ENCODE measurements at regions not wholly inside any gene's neighbourhood (a gene's known extent, or its start where the extent isn't known, plus 50 kb on each side); places are given as distances from the start of the nearest gene placed in this dataset.

DNA sequence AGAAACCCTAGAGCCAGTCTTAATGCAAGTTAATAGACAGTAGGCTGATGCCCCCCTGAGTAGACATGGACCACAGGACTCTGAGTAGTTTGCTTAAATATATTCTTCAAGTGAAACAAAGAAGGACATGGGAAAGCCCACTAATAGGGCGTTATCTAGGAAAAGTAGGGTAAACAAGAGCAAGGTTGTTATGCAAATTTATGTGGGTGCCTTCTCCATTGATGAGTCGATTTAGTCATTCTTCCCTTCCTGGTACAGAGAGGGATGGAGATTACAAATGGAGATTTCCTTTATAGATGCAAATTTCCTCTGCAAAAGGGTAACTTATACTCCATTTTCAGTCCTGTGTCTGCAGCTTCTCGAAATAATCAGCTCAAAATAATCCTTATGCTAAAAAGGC is 262.0 kb downstream of the CD83 start:
- Histone ChIP-seq H3K4me3 (ENCODE audit: insufficient read depth in 1 of 2, low read depth in 1 of 2, low read length in 2 of 2) (no peak overlapping the region), H3K27me3 (ENCODE audit: control insufficient read depth in 1 of 2, insufficient read depth in 1 of 2, low read length in 2 of 2) (peaks cover 24 to 26% of the 10 kb centered on the region in 2 experiments), H3K9ac (ENCODE audit: low read length) (no peak overlapping the region), H3K27ac (ENCODE audit: low read length, poor library complexity, severe bottlenecking) (no peak overlapping the region), H3K18ac (ENCODE audit: low read depth in 1 of 2, low read length in 2 of 2) (no peak overlapping the region), H2BK120ac (ENCODE audit: low read depth, low read length) (no peak overlapping the region), H3K4ac (ENCODE audit: low read depth in 1 of 2, low read length in 2 of 2) (no peak overlapping the region), H3K79me1 (replicated peaks; ENCODE audit: low read length, poor library complexity, severe bottlenecking) (no peaks in the 10 kb centered on the region), H2BK12ac (ENCODE audit: low read length in 2 of 2) (no peak overlapping the region), H4K8ac (ENCODE audit: low read length) (no peak overlapping the region), H3K4me1 (ENCODE audit: control insufficient read depth, insufficient read depth, low read depth, low read length) (no peaks in the 10 kb centered on the region), H2BK15ac (ENCODE audit: low read depth, poor library complexity, severe bottlenecking) (no peak overlapping the region), H3K4me2 (ENCODE audit: low read length, poor library complexity, severe bottlenecking) (no peak overlapping the region), H3K23ac (ENCODE audit: low read length in 2 of 2) (no peak overlapping the region), H3K14ac (ENCODE audit: low read length in 2 of 2) (no peak overlapping the region), H2AK5ac (ENCODE audit: low read length, severe bottlenecking) (no peak overlapping the region), H3K36me3 (ENCODE audit: control insufficient read depth in 1 of 2, insufficient read depth in 2 of 2, low read depth in 1 of 2, low read length in 2 of 2) (no peaks in the 10 kb centered on the region), H2BK5ac (ENCODE audit: low read depth, low read length, poor library complexity, severe bottlenecking) (no peak overlapping the region), H3K9me3 (ENCODE audit: control insufficient read depth, low read length) (no peaks in the 10 kb centered on the region), H4K91ac (ENCODE audit: low read length) (no peak overlapping the region), H2AFZ (ENCODE audit: low read depth, low read length) (no peak overlapping the region)
- DNase-seq, result no peak
- 54% methylated on average over 3 of the region's 3 CpGs for WGBS

DNA sequence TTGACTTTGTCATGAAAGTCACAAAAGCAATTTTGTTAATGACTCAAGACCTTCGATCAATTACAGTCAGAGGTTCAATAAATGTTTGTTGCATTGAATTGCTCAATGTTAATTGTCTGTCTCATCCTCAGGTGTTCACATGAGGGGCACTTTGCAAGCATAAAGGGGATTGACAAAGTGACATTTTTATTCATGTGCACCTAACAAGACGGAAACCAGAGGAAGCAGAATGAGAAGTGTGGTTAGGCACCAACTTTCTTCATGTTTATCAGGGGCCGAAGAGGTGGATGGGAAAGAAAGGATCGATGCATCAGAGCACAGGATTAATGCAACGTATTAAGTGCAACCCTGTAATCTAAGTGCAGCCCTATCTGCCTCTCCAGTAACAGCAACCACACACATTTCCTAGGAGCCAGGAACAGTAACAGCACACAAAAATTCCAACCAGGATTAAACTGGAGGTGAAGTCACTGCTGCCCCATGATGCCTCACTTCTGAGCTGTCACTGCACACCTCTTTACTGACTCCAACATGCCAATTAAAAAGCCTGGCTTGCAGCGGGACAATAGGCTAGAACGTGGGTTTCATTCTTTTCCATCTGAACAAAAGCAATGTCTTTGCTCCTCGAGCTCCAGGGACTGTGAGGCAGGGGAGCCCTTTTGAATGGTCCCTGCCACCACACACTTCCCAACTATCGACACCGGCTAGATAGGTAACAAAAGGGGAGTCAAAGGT is 262.7 kb downstream of the CD83 start:
- Histone ChIP-seq H2BK5ac (ENCODE audit: low read depth, low read length, poor library complexity, severe bottlenecking) (no peak overlapping the region), H3K9me3 (ENCODE audit: control insufficient read depth, low read length) (no peaks in the 10 kb centered on the region), H3K18ac (ENCODE audit: low read depth in 1 of 2, low read length in 2 of 2) (no peak overlapping the region), H3K27ac (ENCODE audit: low read length, poor library complexity, severe bottlenecking) (no peak overlapping the region), H2AFZ (ENCODE audit: low read depth, low read length) (no peak overlapping the region), H3K14ac (ENCODE audit: low read length in 2 of 2) (no peak overlapping the region), H3K36me3 (ENCODE audit: control insufficient read depth in 1 of 2, insufficient read depth in 2 of 2, low read depth in 1 of 2, low read length in 2 of 2) (no peaks in the 10 kb centered on the region), H3K4me3 (ENCODE audit: insufficient read depth in 1 of 2, low read depth in 1 of 2, low read length in 2 of 2) (no peak overlapping the region), H2BK15ac (ENCODE audit: low read depth, poor library complexity, severe bottlenecking) (no peak overlapping the region), H2BK12ac (ENCODE audit: low read length in 2 of 2) (no peak overlapping the region), H3K4me1 (ENCODE audit: control insufficient read depth, insufficient read depth, low read depth, low read length) (no peaks in the 10 kb centered on the region), H2BK120ac (ENCODE audit: low read depth, low read length) (no peak overlapping the region), H3K4ac (ENCODE audit: low read depth in 1 of 2, low read length in 2 of 2) (no peak overlapping the region), H3K79me1 (replicated peaks; ENCODE audit: low read length, poor library complexity, severe bottlenecking) (no peaks in the 10 kb centered on the region), H3K23ac (ENCODE audit: low read length in 2 of 2) (no peak overlapping the region), H3K4me2 (ENCODE audit: low read length, poor library complexity, severe bottlenecking) (no peak overlapping the region), H4K8ac (ENCODE audit: low read length) (no peak overlapping the region), H2AK5ac (ENCODE audit: low read length, severe bottlenecking) (no peak overlapping the region), H3K27me3 (ENCODE audit: control insufficient read depth in 1 of 2, insufficient read depth in 1 of 2, low read length in 2 of 2) (peaks cover 24 to 26% of the 10 kb centered on the region in 2 experiments), H4K91ac (ENCODE audit: low read length) (no peak overlapping the region), H3K9ac (ENCODE audit: low read length) (no peak overlapping the region)
- no peak for DNase-seq
- WGBS, result 77% methylated on average over 10 of the region's 10 CpGs

DNA sequence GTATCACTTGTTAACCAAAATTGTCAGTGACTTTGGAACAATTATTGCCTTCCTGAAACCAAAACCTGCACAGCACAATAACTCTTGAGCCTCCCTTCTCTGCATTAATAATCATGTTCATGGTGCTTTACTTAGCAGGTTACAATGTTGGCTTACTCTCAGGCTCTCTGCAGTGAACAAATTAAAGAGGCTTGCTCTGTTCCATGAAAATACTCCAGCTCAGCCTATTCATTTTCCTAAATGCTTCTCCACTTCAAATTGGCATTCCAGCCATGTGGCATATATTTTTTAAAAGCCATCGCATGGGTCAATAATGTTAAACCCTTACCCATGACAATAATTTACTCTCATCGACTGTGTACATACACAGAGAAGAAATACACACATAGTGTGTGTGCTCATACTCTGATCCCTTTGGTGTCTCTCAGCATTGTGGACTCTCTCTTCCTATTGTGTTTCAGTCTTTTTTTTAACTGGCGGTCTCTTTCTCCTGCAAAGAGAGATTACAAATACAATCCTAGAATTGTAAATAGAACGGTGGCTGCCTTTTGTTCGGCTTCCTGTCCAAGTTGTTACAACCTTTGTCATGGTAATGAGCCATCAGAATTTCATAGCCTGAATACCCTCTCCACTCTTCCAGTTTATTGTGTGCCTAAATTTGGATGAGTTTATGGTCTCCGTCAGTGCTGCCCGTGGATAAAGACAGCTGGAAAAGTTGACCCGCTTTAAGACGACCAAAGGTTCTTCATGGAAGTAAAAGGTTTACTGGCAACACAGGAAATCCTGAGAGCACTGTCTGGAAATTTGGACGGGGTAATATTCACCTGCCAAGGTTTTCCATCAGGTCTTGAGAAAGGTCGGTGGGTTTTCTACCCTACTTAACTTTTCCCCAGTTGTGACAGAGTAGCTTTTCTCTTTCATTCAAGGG is 263.6 kb downstream of the CD83 start:
- Histone ChIP-seq H3K4me1 (ENCODE audit: control insufficient read depth, insufficient read depth, low read depth, low read length) (no peaks in the 10 kb centered on the region), H3K14ac (ENCODE audit: low read length in 2 of 2) (no peak overlapping the region), H2AFZ (ENCODE audit: low read depth, low read length) (no peak overlapping the region), H2BK12ac (ENCODE audit: low read length in 2 of 2) (no peak overlapping the region), H3K79me1 (replicated peaks; ENCODE audit: low read length, poor library complexity, severe bottlenecking) (no peaks in the 10 kb centered on the region), H2BK5ac (ENCODE audit: low read depth, low read length, poor library complexity, severe bottlenecking) (no peak overlapping the region), H3K18ac (ENCODE audit: low read depth in 1 of 2, low read length in 2 of 2) (no peak overlapping the region), H4K91ac (ENCODE audit: low read length) (no peak overlapping the region), H3K27ac (ENCODE audit: low read length, poor library complexity, severe bottlenecking) (no peak overlapping the region), H4K8ac (ENCODE audit: low read length) (no peak overlapping the region), H3K9ac (ENCODE audit: low read length) (no peak overlapping the region), H3K36me3 (ENCODE audit: control insufficient read depth in 1 of 2, insufficient read depth in 2 of 2, low read depth in 1 of 2, low read length in 2 of 2) (no peaks in the 10 kb centered on the region), H2BK15ac (ENCODE audit: low read depth, poor library complexity, severe bottlenecking) (no peak overlapping the region), H3K4ac (ENCODE audit: low read depth in 1 of 2, low read length in 2 of 2) (no peak overlapping the region), H2BK120ac (ENCODE audit: low read depth, low read length) (no peak overlapping the region), H3K27me3 (ENCODE audit: control insufficient read depth in 1 of 2, insufficient read depth in 1 of 2, low read length in 2 of 2) (peaks cover 19 to 26% of the 10 kb centered on the region in 2 experiments), H3K4me2 (ENCODE audit: low read length, poor library complexity, severe bottlenecking) (no peak overlapping the region), H3K4me3 (ENCODE audit: insufficient read depth in 1 of 2, low read depth in 1 of 2, low read length in 2 of 2) (no peak overlapping the region), H2AK5ac (ENCODE audit: low read length, severe bottlenecking) (no peak overlapping the region), H3K23ac (ENCODE audit: low read length in 2 of 2) (no peak overlapping the region), H3K9me3 (ENCODE audit: control insufficient read depth, low read length) (no peaks in the 10 kb centered on the region)
- DNase-seq, result no peak
- WGBS, result 35% methylated on average over 11 of the region's 11 CpGs

All from mesenchymal stem cell (in vitro differentiated cells and primary cell).